ENCODE measurements at regions not wholly inside any gene's neighbourhood (a gene's known extent, or its start where the extent isn't known, plus 50 kb on each side); places are given as distances from the start of the nearest gene placed in this dataset.

- Histone ChIP-seq H3K4me3 (no peak overlapping the region), H3K4me1 (ENCODE audit: control insufficient read depth in 1 of 2, low read depth in 2 of 2) (peaks cover 3 to 13% of the 10 kb centered on the region in 2 donors), H3K27ac (no peak overlapping the region), H3K9me3 (no peaks in the 10 kb centered on the region), H3K27me3 (replicated peaks; ENCODE audit: insufficient read depth) (no peaks in the 10 kb centered on the region), H3K36me3 (no peaks in the 10 kb centered on the region)
- peak; percentile 15 for DNase-seq (ENCODE audit: low spot score)
- TF ChIP-seq CTCF (IDR thresholded peaks at IDR 0.05) = no peak
- no peak for ATAC-seq (ENCODE audit: insufficient number of reproducible peaks, low FRiP score, low read depth)
Observed at GRCh38 chr5:61275841-61276240, 56.2 kb upstream of the ZSWIM6 start.

- H3K27ac ChIP-seq = peak overlapping the region; percentile 6 to 36
- H3K4me1 ChIP-seq (ENCODE audit: control insufficient read depth in 1 of 2, low read depth in 2 of 2) = peaks cover 3 to 14% of the 10 kb centered on the region in 2 donors
- H3K36me3 ChIP-seq = no peaks in the 10 kb centered on the region
- DNase-seq (ENCODE audit: low spot score) (no peak), ATAC-seq (ENCODE audit: insufficient number of reproducible peaks, low FRiP score, low read depth) (no peak)
- TF ChIP-seq CTCF (IDR thresholded peaks at IDR 0.05) = no peak
- H3K27me3 ChIP-seq (replicated peaks; ENCODE audit: insufficient read depth) = no peaks in the 10 kb centered on the region
- H3K4me3 ChIP-seq = peak overlapping the region; percentile 56
- H3K9me3 ChIP-seq = no peaks in the 10 kb centered on the region
Observed at GRCh38 chr5:61277190-61277589, 54.9 kb upstream of the ZSWIM6 start.

GRCh38 chr5:61277781-61278180 is 54.3 kb upstream of the ZSWIM6 start:
- ATAC-seq (ENCODE audit: insufficient number of reproducible peaks, low FRiP score, low read depth) = no peak
- TF ChIP-seq CTCF (IDR thresholded peaks at IDR 0.05) = no peak
- no peak overlapping the region for H3K27ac ChIP-seq

GRCh38 chr5:61279725-61280124 is 52.3 kb upstream of the ZSWIM6 start:
- TF ChIP-seq CTCF (IDR thresholded peaks at IDR 0.05) = no peak
- no peak for ATAC-seq (ENCODE audit: insufficient number of reproducible peaks, low FRiP score, low read depth)
- DNase-seq (ENCODE audit: low spot score) = no peak
- Histone ChIP-seq H3K36me3 (no peaks in the 10 kb centered on the region), H3K27ac (no peak overlapping the region), H3K4me3 (no peak overlapping the region), H3K9me3 (no peaks in the 10 kb centered on the region), H3K27me3 (replicated peaks; ENCODE audit: insufficient read depth) (no peaks in the 10 kb centered on the region), H3K4me1 (ENCODE audit: control insufficient read depth in 1 of 2, low read depth in 2 of 2) (peaks cover 3 to 14% of the 10 kb centered on the region in 2 donors)

More at GRCh38 chr5:61277781-61278180, 54.3 kb upstream of the ZSWIM6 start:
- peaks cover 3 to 14% of the 10 kb centered on the region in 2 donors for H3K4me1 ChIP-seq (ENCODE audit: control insufficient read depth in 1 of 2, low read depth in 2 of 2)
- H3K4me3 ChIP-seq = no peak overlapping the region
- H3K27me3 ChIP-seq (replicated peaks; ENCODE audit: insufficient read depth) = no peaks in the 10 kb centered on the region
- DNase-seq (ENCODE audit: low spot score) = no peak
- no peaks in the 10 kb centered on the region for H3K9me3 ChIP-seq
- H3K36me3 ChIP-seq = no peaks in the 10 kb centered on the region

GRCh38 chr5:61280205-61280604 is 51.9 kb upstream of the ZSWIM6 start:
- H3K9me3 ChIP-seq = no peaks in the 10 kb centered on the region
- ATAC-seq (ENCODE audit: insufficient number of reproducible peaks, low FRiP score, low read depth) (no peak), DNase-seq (ENCODE audit: low spot score) (no peak)
- TF ChIP-seq CTCF (IDR thresholded peaks at IDR 0.05) = no peak
- no peaks in the 10 kb centered on the region for H3K27me3 ChIP-seq (replicated peaks; ENCODE audit: insufficient read depth)
- no peak overlapping the region for H3K4me3 ChIP-seq
- no peak overlapping the region for H3K27ac ChIP-seq
- H3K36me3 ChIP-seq = no peaks in the 10 kb centered on the region
- H3K4me1 ChIP-seq (ENCODE audit: control insufficient read depth in 1 of 2, low read depth in 2 of 2) = peaks cover 3 to 14% of the 10 kb centered on the region in 2 donors
